Adrenal gland (tissue), 9 donors: ENCODE measurements at regions not wholly inside any gene's neighbourhood (a gene's known extent, or its start where the extent isn't known, plus 50 kb on each side); places are given as distances from the start of the nearest gene placed in this dataset.

Experiments
- DNase-seq, 7 donors: peaks; one replicate each; pipeline ENCODE4 v3.0.0-alpha.2; 2019 to 2020
- H3K27ac ChIP-seq, 5 donors: fragments of 200-600 bp; sonication (generic) in 4 of 5; 1 replicate in 3 of 5; 2 replicates in 2 of 5; pipeline versions ENCODE4 v1.5.1 to v1.8.0; 2016 to 2020; ENCODE audit warnings: mild to moderate bottlenecking in 1 of 5
- H3K27me3 ChIP-seq: fragments of 200-600 bp; 2 replicates; pipeline ENCODE4 v1.8.0; 2021
- H3K36me3 ChIP-seq, 2 donors: fragments of 200-600 bp; replicated peaks in 1 of 2; 1 replicate in 1 of 2; 2 replicates in 1 of 2; pipeline versions ENCODE4 v1.5.1 to v1.8.0; 2018 to 2022
- H3K4me1 ChIP-seq, 2 donors: fragments of 200-600 bp; replicated peaks in 1 of 2; 1 replicate in 1 of 2; 2 replicates in 1 of 2; pipeline versions ENCODE4 v1.5.1 to v1.8.0; 2018 to 2021
- H3K4me3 ChIP-seq, 4 donors: fragments of 200-600 bp; sonication (generic) in 3 of 4; one replicate each; pipeline ENCODE4 v1.5.1; 2016 to 2018
- H3K9me3 ChIP-seq, 3 donors: fragments of 200-600 bp; sonication (generic) in 1 of 3; replicated peaks in 1 of 3; 1 replicate in 2 of 3; 2 replicates in 1 of 3; pipeline versions ENCODE4 v1.5.1 to v1.8.0; 2016 to 2021
- CTCF ChIP-seq, 6 experiments: fragments of 450-650 bp in 4 of 6; fragments of 200-600 bp in 2 of 6; sonication (generic) in 1 of 6; IDR thresholded peaks; 1 replicate in 5 of 6; 2 replicates in 1 of 6; pipeline versions ENCODE4 v1.5.1 to v1.8.0; 2016 to 2021; ENCODE audit warnings: antibody characterized with exemption in 6 of 6, mild to moderate bottlenecking in 2 of 6, moderate library complexity in 1 of 6
- POLR2A ChIP-seq, 2 donors: fragments of 450-650 bp; IDR thresholded peaks; one replicate each; pipeline ENCODE4 v1.6.1; 2017; ENCODE audit warnings: antibody characterized with exemption in 2 of 2, mild to moderate bottlenecking in 2 of 2, moderate library complexity in 1 of 2
- WGBS, 4 donors: extraction: QIAGEN DNeasy Blood & Tissue Kit in 2 of 4; methylation state at CpG; one replicate each; pipeline versions ENCODE4 v1.1.5 to v1.1.7; 2013 to 2017; 5-methylcytosine and 5-hydroxymethylcytosine counted together
- intact Hi-C, 2 donors: fragments of 100-400 bp; cut with DNase I; formaldehyde crosslinking; loops; one replicate each; pipeline versions ENCODE4 v1.14.1 to v1.15.0; 2022 to 2023
- donor health status: healthy with polysubstance abuse.
- donor health status: Bipolar disorder and iron deficiency.
- donor health status: DM: yes; HTN: yes; CAD: no.
- donor health status: DM: no; HTN: no; CAD: no.
- donor health status: DM: no; HTN: no; CAD: no.

- TF ChIP-seq CTCF (IDR thresholded peaks at IDR 0.05) (no peak), POLR2A (IDR thresholded peaks at IDR 0.05) (no peak)
- 72 to 86% (median 81%) methylated on average over 4 of the region's 4 CpGs for WGBS, 4 donors
- H3K4me3 ChIP-seq, result no peak overlapping the region
- no peak for DNase-seq
- no peaks in the 10 kb centered on the region for H3K27me3 ChIP-seq
- H3K9me3 ChIP-seq, result no peaks in the 10 kb centered on the region
- no peaks in the 10 kb centered on the region for H3K36me3 ChIP-seq
- intact Hi-C loops, result no loop called here
- no peak overlapping the region for H3K27ac ChIP-seq
- no peaks in the 10 kb centered on the region for H3K4me1 ChIP-seq
Observed at GRCh38 chr2:36302911-36303310, 52.7 kb upstream of the CRIM1 start.

- intact Hi-C loops, result no loop called here
- Histone ChIP-seq H3K4me3 (no peak overlapping the region), H3K4me1 (no peaks in the 10 kb centered on the region)
Observed at GRCh38 chr2:36301843-36302242, 53.7 kb upstream of the CRIM1 start.

GRCh38 chr2:36300697-36301096 lies 54.9 kb upstream of the CRIM1 start:
- Histone ChIP-seq H3K4me3 (no peak overlapping the region), H3K27me3 (no peaks in the 10 kb centered on the region), H3K36me3 (no peaks in the 10 kb centered on the region), H3K4me1 (no peaks in the 10 kb centered on the region), H3K27ac (no peak overlapping the region), H3K9me3 (no peaks in the 10 kb centered on the region)
- 78 to 81% (median 81%) methylated on average over 4 to 5 of the region's 5 CpGs for WGBS, 4 donors
- DNase-seq, result no peak
- TF ChIP-seq POLR2A (IDR thresholded peaks at IDR 0.05), result no peak
- no peak for TF ChIP-seq CTCF (IDR thresholded peaks at IDR 0.05)
- intact Hi-C loops, result no loop called here

More at GRCh38 chr2:36301843-36302242, 53.7 kb upstream of the CRIM1 start:
- H3K27me3 ChIP-seq, result no peaks in the 10 kb centered on the region
- TF ChIP-seq POLR2A (IDR thresholded peaks at IDR 0.05), result no peak
- TF ChIP-seq CTCF (IDR thresholded peaks at IDR 0.05), result no peak
- H3K36me3 ChIP-seq, result no peaks in the 10 kb centered on the region
- DNase-seq, result no peak
- H3K27ac ChIP-seq, result no peak overlapping the region
- no peaks in the 10 kb centered on the region for H3K9me3 ChIP-seq
- whole genome bisulfite sequencing, 4 donors, result 68 to 90% (median 86%) methylated on average over 5 of the region's 5 CpGs

GRCh38 chr2:36296798-36297197 lies 58.8 kb upstream of the CRIM1 start:
- WGBS, 4 donors, result 51 to 62% (median 58%) methylated on average over 4 of the region's 4 CpGs
- Histone ChIP-seq H3K4me3 (no peak overlapping the region), H3K9me3 (no peaks in the 10 kb centered on the region), H3K36me3 (no peaks in the 10 kb centered on the region), H3K27me3 (no peaks in the 10 kb centered on the region), H3K27ac (no peak overlapping the region), H3K4me1 (no peaks in the 10 kb centered on the region)
- intact Hi-C loops, result no loop called here
- no peak for DNase-seq
- TF ChIP-seq CTCF (IDR thresholded peaks at IDR 0.05) (no peak), POLR2A (IDR thresholded peaks at IDR 0.05) (no peak)
